ENCODE measurements at regions not wholly inside any gene's neighbourhood (a gene's known extent, or its start where the extent isn't known, plus 50 kb on each side); places are given as distances from the start of the nearest gene placed in this dataset.

- Histone ChIP-seq H3K4ac (ENCODE audit: low read length) (no peak overlapping the region), H3K27ac (replicated peaks; ENCODE audit: low read length) (no peak overlapping the region), H3K9me3 (replicated peaks in 1 of 2; ENCODE audit: control insufficient read depth in 2 of 2, insufficient read depth in 1 of 2, low read depth in 1 of 2, low read length in 2 of 2) (peaks cover 0 to 14% of the 10 kb centered on the region in 2 donors), H3K14ac (ENCODE audit: low read length) (no peak overlapping the region), H4K8ac (ENCODE audit: low read depth, low read length) (no peak overlapping the region), H2AFZ (ENCODE audit: low read length) (no peak overlapping the region), H3K23ac (ENCODE audit: low read depth, low read length, poor library complexity) (no peak overlapping the region), H2BK15ac (ENCODE audit: low read length) (no peak overlapping the region), H3K18ac (ENCODE audit: low read length) (no peak overlapping the region), H2BK5ac (ENCODE audit: low read length) (no peak overlapping the region), H3K4me3 (ENCODE audit: low read length in 2 of 2) (no peak overlapping the region), H3K79me1 (ENCODE audit: low read depth, low read length) (peaks cover 3% of the 10 kb centered on the region), H3K4me2 (ENCODE audit: insufficient read depth, low read length, poor library complexity, severe bottlenecking) (no peak overlapping the region), H3K27me3 (ENCODE audit: control insufficient read depth in 3 of 3, insufficient read depth in 3 of 3, low read depth in 1 of 3, low read length in 3 of 3) (no peaks in the 10 kb centered on the region), H2BK12ac (ENCODE audit: low read length) (no peak overlapping the region), H4K91ac (ENCODE audit: low read depth, low read length, poor library complexity) (no peak overlapping the region), H3K9ac (ENCODE audit: low read depth, low read length, poor library complexity) (no peak overlapping the region), H2BK120ac (ENCODE audit: low read depth, low read length) (no peak overlapping the region), H3K36me3 (replicated peaks in 1 of 2; ENCODE audit: control insufficient read depth in 2 of 2, insufficient read depth in 2 of 2, low read length in 2 of 2) (no peaks in the 10 kb centered on the region), H2AK5ac (ENCODE audit: low read depth, low read length) (no peak overlapping the region), H3K4me1 (ENCODE audit: control insufficient read depth in 2 of 2, insufficient read depth in 1 of 2, low read depth in 1 of 2, low read length in 2 of 2) (peaks cover 0 to 4% of the 10 kb centered on the region in 2 donors)
- DNase-seq (ENCODE audit: low spot score) = no peak
- WGBS, 2 donors (ENCODE audit: extremely low coverage in 2 of 2, insufficient read length in 2 of 2, insufficient replicate concordance in 1 of 2) = no CpG with 5 or more reads among the region's 8 CpGs
Observed at GRCh38 chr2:235348329-235348728, 145.5 kb upstream of the AGAP1 start.

- no peak overlapping the region for H4K8ac ChIP-seq (ENCODE audit: low read depth, low read length)
Observed at GRCh38 chr2:235350234-235350633, 143.6 kb upstream of the AGAP1 start.

GRCh38 chr2:235352541-235352940 is 141.3 kb upstream of the AGAP1 start:
- H3K4me3 ChIP-seq (ENCODE audit: low read length in 2 of 2) = no peak overlapping the region
- no peak overlapping the region for H3K14ac ChIP-seq (ENCODE audit: low read length)
- no peak overlapping the region for H2BK120ac ChIP-seq (ENCODE audit: low read depth, low read length)
- no peaks in the 10 kb centered on the region for H3K9me3 ChIP-seq (replicated peaks in 1 of 2; ENCODE audit: control insufficient read depth in 2 of 2, insufficient read depth in 1 of 2, low read depth in 1 of 2, low read length in 2 of 2)
- H2AFZ ChIP-seq (ENCODE audit: low read length) = no peak overlapping the region
- H4K91ac ChIP-seq (ENCODE audit: low read depth, low read length, poor library complexity) = no peak overlapping the region
- no peak overlapping the region for H3K27ac ChIP-seq (replicated peaks; ENCODE audit: low read length)
- no peak overlapping the region for H4K8ac ChIP-seq (ENCODE audit: low read depth, low read length)
- no peaks in the 10 kb centered on the region for H3K36me3 ChIP-seq (replicated peaks in 1 of 2; ENCODE audit: control insufficient read depth in 2 of 2, insufficient read depth in 2 of 2, low read length in 2 of 2)
- no peak overlapping the region for H3K18ac ChIP-seq (ENCODE audit: low read length)
- DNase-seq (ENCODE audit: low spot score) = no peak
- no peaks in the 10 kb centered on the region for H3K4me1 ChIP-seq (ENCODE audit: control insufficient read depth in 2 of 2, insufficient read depth in 1 of 2, low read depth in 1 of 2, low read length in 2 of 2)
- H2BK12ac ChIP-seq (ENCODE audit: low read length) = no peak overlapping the region
- peaks cover 0 to 5% (median 0%) of the 10 kb centered on the region in 3 experiments for H3K27me3 ChIP-seq (ENCODE audit: control insufficient read depth in 3 of 3, insufficient read depth in 3 of 3, low read depth in 1 of 3, low read length in 3 of 3)
- no CpG with 5 or more reads among the region's 4 CpGs for WGBS, 2 donors (ENCODE audit: extremely low coverage in 2 of 2, insufficient read length in 2 of 2, insufficient replicate concordance in 1 of 2)
- no peaks in the 10 kb centered on the region for H3K79me1 ChIP-seq (ENCODE audit: low read depth, low read length)
- no peak overlapping the region for H3K23ac ChIP-seq (ENCODE audit: low read depth, low read length, poor library complexity)
- no peak overlapping the region for H3K9ac ChIP-seq (ENCODE audit: low read depth, low read length, poor library complexity)
- no peak overlapping the region for H3K4ac ChIP-seq (ENCODE audit: low read length)
- H2BK5ac ChIP-seq (ENCODE audit: low read length) = no peak overlapping the region
- H2AK5ac ChIP-seq (ENCODE audit: low read depth, low read length) = no peak overlapping the region
- H2BK15ac ChIP-seq (ENCODE audit: low read length) = no peak overlapping the region
- H3K4me2 ChIP-seq (ENCODE audit: insufficient read depth, low read length, poor library complexity, severe bottlenecking) = no peak overlapping the region

More at GRCh38 chr2:235350234-235350633, 143.6 kb upstream of the AGAP1 start:
- Histone ChIP-seq H3K4me2 (ENCODE audit: insufficient read depth, low read length, poor library complexity, severe bottlenecking) (no peak overlapping the region), H3K4me3 (ENCODE audit: low read length in 2 of 2) (no peak overlapping the region), H3K27ac (replicated peaks; ENCODE audit: low read length) (no peak overlapping the region), H3K36me3 (replicated peaks in 1 of 2; ENCODE audit: control insufficient read depth in 2 of 2, insufficient read depth in 2 of 2, low read length in 2 of 2) (no peaks in the 10 kb centered on the region), H3K27me3 (ENCODE audit: control insufficient read depth in 3 of 3, insufficient read depth in 3 of 3, low read depth in 1 of 3, low read length in 3 of 3) (peaks cover 0 to 5% (median 0%) of the 10 kb centered on the region in 3 experiments), H3K4ac (ENCODE audit: low read length) (no peak overlapping the region), H4K91ac (ENCODE audit: low read depth, low read length, poor library complexity) (no peak overlapping the region), H3K9ac (ENCODE audit: low read depth, low read length, poor library complexity) (no peak overlapping the region), H2BK120ac (ENCODE audit: low read depth, low read length) (no peak overlapping the region), H3K14ac (ENCODE audit: low read length) (no peak overlapping the region), H2BK5ac (ENCODE audit: low read length) (no peak overlapping the region), H3K18ac (ENCODE audit: low read length) (no peak overlapping the region), H3K23ac (ENCODE audit: low read depth, low read length, poor library complexity) (no peak overlapping the region), H2BK15ac (ENCODE audit: low read length) (no peak overlapping the region), H3K79me1 (ENCODE audit: low read depth, low read length) (peaks cover 2% of the 10 kb centered on the region), H3K4me1 (ENCODE audit: control insufficient read depth in 2 of 2, insufficient read depth in 1 of 2, low read depth in 1 of 2, low read length in 2 of 2) (no peaks in the 10 kb centered on the region), H2AFZ (ENCODE audit: low read length) (no peak overlapping the region), H2AK5ac (ENCODE audit: low read depth, low read length) (no peak overlapping the region), H3K9me3 (replicated peaks in 1 of 2; ENCODE audit: control insufficient read depth in 2 of 2, insufficient read depth in 1 of 2, low read depth in 1 of 2, low read length in 2 of 2) (peaks cover 0 to 6% of the 10 kb centered on the region in 2 donors), H2BK12ac (ENCODE audit: low read length) (no peak overlapping the region)
- no CpG with 5 or more reads among the region's 4 CpGs for WGBS, 2 donors (ENCODE audit: extremely low coverage in 2 of 2, insufficient read length in 2 of 2, insufficient replicate concordance in 1 of 2)
- DNase-seq (ENCODE audit: low spot score) = no peak

- Histone ChIP-seq H3K23ac (ENCODE audit: low read depth, low read length, poor library complexity) (peak overlapping the region; percentile 80), H3K9me3 (replicated peaks in 1 of 2; ENCODE audit: control insufficient read depth in 2 of 2, insufficient read depth in 1 of 2, low read depth in 1 of 2, low read length in 2 of 2) (no peaks in the 10 kb centered on the region), H2BK120ac (ENCODE audit: low read depth, low read length) (no peak overlapping the region), H3K18ac (ENCODE audit: low read length) (peak overlapping the region; percentile 70), H3K27ac (replicated peaks; ENCODE audit: low read length) (no peak overlapping the region), H3K4me2 (ENCODE audit: insufficient read depth, low read length, poor library complexity, severe bottlenecking) (no peak overlapping the region), H2AK5ac (ENCODE audit: low read depth, low read length) (peak overlapping the region; percentile 85), H4K8ac (ENCODE audit: low read depth, low read length) (peak overlapping the region; percentile 92), H3K4me3 (ENCODE audit: low read length in 2 of 2) (no peak overlapping the region), H2BK5ac (ENCODE audit: low read length) (no peak overlapping the region), H4K91ac (ENCODE audit: low read depth, low read length, poor library complexity) (no peak overlapping the region), H2AFZ (ENCODE audit: low read length) (no peak overlapping the region), H3K4me1 (ENCODE audit: control insufficient read depth in 2 of 2, insufficient read depth in 1 of 2, low read depth in 1 of 2, low read length in 2 of 2) (no peaks in the 10 kb centered on the region), H2BK12ac (ENCODE audit: low read length) (peak overlapping the region; percentile 22), H3K14ac (ENCODE audit: low read length) (no peak overlapping the region), H3K27me3 (ENCODE audit: control insufficient read depth in 3 of 3, insufficient read depth in 3 of 3, low read depth in 1 of 3, low read length in 3 of 3) (peaks cover 0 to 5% (median 0%) of the 10 kb centered on the region in 3 experiments), H3K36me3 (replicated peaks in 1 of 2; ENCODE audit: control insufficient read depth in 2 of 2, insufficient read depth in 2 of 2, low read length in 2 of 2) (no peaks in the 10 kb centered on the region), H3K79me1 (ENCODE audit: low read depth, low read length) (no peaks in the 10 kb centered on the region), H3K4ac (ENCODE audit: low read length) (no peak overlapping the region), H3K9ac (ENCODE audit: low read depth, low read length, poor library complexity) (no peak overlapping the region), H2BK15ac (ENCODE audit: low read length) (peak overlapping the region; percentile 67)
- no CpG with 5 or more reads among the region's 17 CpGs for WGBS, 2 donors (ENCODE audit: extremely low coverage in 2 of 2, insufficient read length in 2 of 2, insufficient replicate concordance in 1 of 2)
- DNase-seq (ENCODE audit: low spot score) = no peak
Observed at GRCh38 chr2:235357881-235358280, 136.0 kb upstream of the AGAP1 start.

Data from neuronal stem cell (in vitro differentiated cells).